ENCODE measurements at regions not wholly inside any gene's neighbourhood (a gene's known extent, or its start where the extent isn't known, plus 50 kb on each side); places are given as distances from the start of the nearest gene placed in this dataset.

DNA sequence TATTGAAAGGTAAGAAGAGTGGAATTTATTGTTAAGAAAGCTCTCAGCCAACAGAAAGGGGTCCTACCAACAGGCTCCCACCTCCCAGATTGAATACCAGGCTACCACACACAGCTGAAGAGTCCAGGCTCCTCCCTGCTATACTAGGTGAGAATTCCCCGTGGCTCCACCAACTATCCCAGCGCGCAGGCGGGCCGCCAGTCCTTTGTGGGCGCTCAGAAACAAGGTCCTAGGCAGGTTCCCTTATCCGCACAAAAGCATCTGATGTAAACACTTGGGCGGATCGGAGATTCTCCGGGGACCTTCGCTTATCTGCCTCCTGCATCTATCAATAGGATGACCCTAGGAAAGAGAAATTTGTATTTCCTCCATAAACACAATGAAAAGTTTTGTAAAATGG lies 423.9 kb upstream of the ADGRL4 start:
- DNase-seq: no peak
- Histone ChIP-seq H3K36me3 (ENCODE audit: control insufficient read depth in 4 of 4, insufficient read depth in 4 of 4, low read length in 4 of 4) (no peaks in the 10 kb centered on the region), H3K9ac (ENCODE audit: insufficient read depth in 1 of 2, low read length in 2 of 2) (no peak overlapping the region), H3K9me3 (ENCODE audit: control insufficient read depth in 4 of 4, insufficient read depth in 3 of 4, low read length in 3 of 4) (no peaks in the 10 kb centered on the region), H3K4me3 (no peak overlapping the region), H3K4me1 (ENCODE audit: control insufficient read depth in 5 of 5, insufficient read depth in 5 of 5, low read length in 5 of 5) (no peaks in the 10 kb centered on the region), H3K27ac (ENCODE audit: low read depth in 1 of 2, low read length in 1 of 2) (no peak overlapping the region), H3K27me3 (ENCODE audit: control insufficient read depth in 3 of 3, insufficient read depth in 3 of 3, low read length in 2 of 3) (no peaks in the 10 kb centered on the region)
- 79 to 90% methylated on average over 11 of the region's 11 CpGs for WGBS, 2 donors
- ATAC-seq (ENCODE audit: insufficient read depth, low FRiP score): no peak
- TF ChIP-seq CTCF (IDR thresholded peaks at IDR 0.05; ENCODE audit: control extremely low read depth, extremely low read depth): no peak

DNA sequence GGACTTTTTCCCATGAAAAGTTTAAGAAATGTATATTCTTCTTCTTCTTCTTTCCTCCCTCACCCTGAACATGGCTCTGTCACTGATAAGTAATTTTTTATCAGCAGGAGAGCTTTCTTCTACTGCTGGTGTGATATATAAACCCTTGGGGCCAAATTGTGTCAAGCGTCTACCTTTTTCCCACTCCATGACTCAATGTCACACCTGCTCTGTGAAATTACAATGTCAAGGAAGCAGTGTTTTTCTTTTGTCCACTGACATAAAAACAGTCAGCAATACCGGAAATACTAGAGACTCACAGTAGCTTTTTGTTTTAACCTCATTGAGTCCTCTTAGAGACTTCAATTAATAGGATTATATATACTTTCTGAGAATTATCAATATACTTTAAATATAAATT lies 416.2 kb upstream of the ADGRL4 start:
- ATAC-seq (ENCODE audit: insufficient read depth, low FRiP score) (no peak), DNase-seq (no peak)
- Histone ChIP-seq H3K36me3 (ENCODE audit: control insufficient read depth in 4 of 4, insufficient read depth in 4 of 4, low read length in 4 of 4) (no peaks in the 10 kb centered on the region), H3K27me3 (ENCODE audit: control insufficient read depth in 3 of 3, insufficient read depth in 3 of 3, low read length in 2 of 3) (no peaks in the 10 kb centered on the region), H3K27ac (ENCODE audit: low read depth in 1 of 2, low read length in 1 of 2) (no peak overlapping the region), H3K4me3 (no peak overlapping the region), H3K4me1 (ENCODE audit: control insufficient read depth in 5 of 5, insufficient read depth in 5 of 5, low read length in 5 of 5) (no peaks in the 10 kb centered on the region), H3K9me3 (ENCODE audit: control insufficient read depth in 4 of 4, insufficient read depth in 3 of 4, low read length in 3 of 4) (no peaks in the 10 kb centered on the region), H3K9ac (ENCODE audit: insufficient read depth in 1 of 2, low read length in 2 of 2) (no peak overlapping the region)
- no peak for TF ChIP-seq CTCF (IDR thresholded peaks at IDR 0.05; ENCODE audit: control extremely low read depth, extremely low read depth)
- WGBS, 2 donors: 75 to 79% methylated on average over 2 of the region's 2 CpGs

DNA sequence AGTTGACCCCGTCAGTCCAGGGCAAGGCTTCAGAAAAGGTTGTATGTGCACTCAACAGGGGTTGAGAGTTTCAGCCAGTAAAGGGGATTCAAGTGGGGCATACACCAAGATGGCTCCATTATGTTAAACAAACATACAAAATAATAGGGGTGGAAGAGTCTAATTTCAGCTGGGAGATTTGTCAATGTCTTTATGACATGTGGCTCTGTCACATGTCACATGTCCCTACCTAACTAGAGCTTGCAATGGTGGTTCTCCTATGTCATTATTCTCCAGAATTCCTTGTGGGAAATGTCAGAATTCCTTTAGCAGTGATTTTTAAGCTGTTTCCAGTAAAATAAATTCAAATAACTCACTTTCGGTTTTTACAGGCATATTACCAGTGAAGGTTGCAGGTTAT lies 392.0 kb upstream of the ADGRL4 start:
- Histone ChIP-seq H3K36me3 (ENCODE audit: control insufficient read depth in 4 of 4, insufficient read depth in 4 of 4, low read length in 4 of 4) (no peaks in the 10 kb centered on the region), H3K4me1 (ENCODE audit: control insufficient read depth in 5 of 5, insufficient read depth in 5 of 5, low read length in 5 of 5) (no peaks in the 10 kb centered on the region), H3K4me3 (no peak overlapping the region), H3K9me3 (ENCODE audit: control insufficient read depth in 4 of 4, insufficient read depth in 3 of 4, low read length in 3 of 4) (no peaks in the 10 kb centered on the region), H3K27me3 (ENCODE audit: control insufficient read depth in 3 of 3, insufficient read depth in 3 of 3, low read length in 2 of 3) (no peaks in the 10 kb centered on the region), H3K27ac (ENCODE audit: low read depth in 1 of 2, low read length in 1 of 2) (no peak overlapping the region), H3K9ac (ENCODE audit: insufficient read depth in 1 of 2, low read length in 2 of 2) (no peak overlapping the region)
- DNase-seq (no peak), ATAC-seq (ENCODE audit: insufficient read depth, low FRiP score) (no peak)
- WGBS, 2 donors: 84 to 87% methylated on average over 2 of the region's 2 CpGs
- TF ChIP-seq CTCF (IDR thresholded peaks at IDR 0.05; ENCODE audit: control extremely low read depth, extremely low read depth): no peak

GRCh38 chr1:79396901-79397300 lies 390.4 kb upstream of the ADGRL4 start:
- no peaks in the 10 kb centered on the region for H3K27me3 ChIP-seq (ENCODE audit: control insufficient read depth in 3 of 3, insufficient read depth in 3 of 3, low read length in 2 of 3)
- H3K36me3 ChIP-seq (ENCODE audit: control insufficient read depth in 4 of 4, insufficient read depth in 4 of 4, low read length in 4 of 4): no peaks in the 10 kb centered on the region
- H3K4me1 ChIP-seq (ENCODE audit: control insufficient read depth in 5 of 5, insufficient read depth in 5 of 5, low read length in 5 of 5): no peaks in the 10 kb centered on the region
- ATAC-seq (ENCODE audit: insufficient read depth, low FRiP score): no peak
- no peak overlapping the region for H3K9ac ChIP-seq (ENCODE audit: insufficient read depth in 1 of 2, low read length in 2 of 2)
- H3K27ac ChIP-seq (ENCODE audit: low read depth in 1 of 2, low read length in 1 of 2): no peak overlapping the region
- no peak overlapping the region for H3K4me3 ChIP-seq
- TF ChIP-seq CTCF (IDR thresholded peaks at IDR 0.05; ENCODE audit: control extremely low read depth, extremely low read depth): no peak
- DNase-seq: no peak
- 75 to 77% methylated on average over 2 of the region's 2 CpGs for WGBS, 2 donors
- H3K9me3 ChIP-seq (ENCODE audit: control insufficient read depth in 4 of 4, insufficient read depth in 3 of 4, low read length in 3 of 4): no peaks in the 10 kb centered on the region

All from lung (tissue), 11 donors.